ENCODE measurements at regions not wholly inside any gene's neighbourhood (a gene's known extent, or its start where the extent isn't known, plus 50 kb on each side); places are given as distances from the start of the nearest gene placed in this dataset.

DNA sequence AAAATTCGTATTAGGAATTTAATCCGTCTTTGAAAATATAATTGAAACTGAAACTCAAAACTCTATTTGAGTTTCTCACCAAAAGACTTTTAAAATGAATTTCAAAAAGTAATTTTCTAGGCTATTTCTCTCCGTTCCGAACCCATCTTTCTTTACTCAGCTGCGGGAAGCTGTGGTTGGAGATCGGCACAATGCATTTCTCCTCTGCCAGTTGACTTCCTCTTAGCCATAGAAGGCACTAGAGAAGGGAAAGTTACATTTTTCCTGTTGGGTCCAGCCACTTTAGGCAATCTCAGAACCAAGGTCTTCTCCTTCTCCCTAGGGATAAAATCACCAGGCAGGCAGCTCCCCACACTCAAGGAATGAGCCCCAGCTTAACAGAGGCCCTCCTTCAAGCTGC, 133.6 kb upstream of the COL1A2 start:
- TF ChIP-seq, protein P1, sequence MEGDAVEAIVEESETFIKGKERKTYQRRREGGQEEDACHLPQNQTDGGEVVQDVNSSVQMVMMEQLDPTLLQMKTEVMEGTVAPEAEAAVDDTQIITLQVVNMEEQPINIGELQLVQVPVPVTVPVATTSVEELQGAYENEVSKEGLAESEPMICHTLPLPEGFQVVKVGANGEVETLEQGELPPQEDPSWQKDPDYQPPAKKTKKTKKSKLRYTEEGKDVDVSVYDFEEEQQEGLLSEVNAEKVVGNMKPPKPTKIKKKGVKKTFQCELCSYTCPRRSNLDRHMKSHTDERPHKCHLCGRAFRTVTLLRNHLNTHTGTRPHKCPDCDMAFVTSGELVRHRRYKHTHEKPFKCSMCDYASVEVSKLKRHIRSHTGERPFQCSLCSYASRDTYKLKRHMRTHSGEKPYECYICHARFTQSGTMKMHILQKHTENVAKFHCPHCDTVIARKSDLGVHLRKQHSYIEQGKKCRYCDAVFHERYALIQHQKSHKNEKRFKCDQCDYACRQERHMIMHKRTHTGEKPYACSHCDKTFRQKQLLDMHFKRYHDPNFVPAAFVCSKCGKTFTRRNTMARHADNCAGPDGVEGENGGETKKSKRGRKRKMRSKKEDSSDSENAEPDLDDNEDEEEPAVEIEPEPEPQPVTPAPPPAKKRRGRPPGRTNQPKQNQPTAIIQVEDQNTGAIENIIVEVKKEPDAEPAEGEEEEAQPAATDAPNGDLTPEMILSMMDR (IDR thresholded peaks at IDR 0.05) = no peak
- TF ChIP-seq EP300 (IDR thresholded peaks at IDR 0.05) = no peak

Measured in sigmoid colon (tissue), 4 donors.